ENCODE measurements at regions not wholly inside any gene's neighbourhood (a gene's known extent, or its start where the extent isn't known, plus 50 kb on each side); places are given as distances from the start of the nearest gene placed in this dataset.

DNA sequence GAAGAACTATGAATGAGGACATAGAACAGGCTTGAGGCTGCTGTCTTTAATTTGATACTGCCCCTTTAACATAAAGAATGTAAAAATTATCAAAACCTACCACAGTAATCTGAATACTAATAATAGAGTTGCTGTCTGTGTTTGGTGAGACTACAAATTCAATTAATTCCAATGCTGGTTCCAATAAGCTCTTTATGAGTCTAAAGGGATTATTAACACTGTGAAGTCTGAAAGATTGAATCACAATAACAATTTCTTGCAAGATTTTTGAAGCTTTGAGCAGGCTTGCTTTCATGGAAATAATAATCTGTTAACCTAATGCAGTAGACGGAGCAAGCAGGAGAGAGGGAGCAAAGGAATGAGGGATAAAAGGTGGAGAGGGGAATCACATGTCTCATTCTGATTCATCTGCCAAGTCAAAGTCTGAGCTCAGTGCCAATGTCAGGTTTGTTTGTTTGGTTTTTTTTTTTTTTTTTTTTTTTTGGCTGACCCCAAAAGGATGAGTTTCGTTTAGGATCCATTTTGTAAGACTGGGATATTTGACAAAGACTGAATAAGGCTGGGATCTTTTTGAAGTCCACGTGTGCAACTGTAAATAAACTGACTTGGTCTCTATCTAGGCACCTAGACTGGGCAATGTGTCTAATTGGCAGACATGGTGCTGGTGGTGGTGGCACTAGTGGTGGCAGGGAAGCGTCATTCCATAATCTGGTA is 211.6 kb downstream of the RNF144B start:
- TF ChIP-seq POLR2A (IDR thresholded peaks at IDR 0.05) (no peak), POLR2AphosphoS5 (IDR thresholded peaks at IDR 0.05) (no peak), EP300 (IDR thresholded peaks at IDR 0.05) (no peak)
- TF ChIP-seq, protein P1, sequence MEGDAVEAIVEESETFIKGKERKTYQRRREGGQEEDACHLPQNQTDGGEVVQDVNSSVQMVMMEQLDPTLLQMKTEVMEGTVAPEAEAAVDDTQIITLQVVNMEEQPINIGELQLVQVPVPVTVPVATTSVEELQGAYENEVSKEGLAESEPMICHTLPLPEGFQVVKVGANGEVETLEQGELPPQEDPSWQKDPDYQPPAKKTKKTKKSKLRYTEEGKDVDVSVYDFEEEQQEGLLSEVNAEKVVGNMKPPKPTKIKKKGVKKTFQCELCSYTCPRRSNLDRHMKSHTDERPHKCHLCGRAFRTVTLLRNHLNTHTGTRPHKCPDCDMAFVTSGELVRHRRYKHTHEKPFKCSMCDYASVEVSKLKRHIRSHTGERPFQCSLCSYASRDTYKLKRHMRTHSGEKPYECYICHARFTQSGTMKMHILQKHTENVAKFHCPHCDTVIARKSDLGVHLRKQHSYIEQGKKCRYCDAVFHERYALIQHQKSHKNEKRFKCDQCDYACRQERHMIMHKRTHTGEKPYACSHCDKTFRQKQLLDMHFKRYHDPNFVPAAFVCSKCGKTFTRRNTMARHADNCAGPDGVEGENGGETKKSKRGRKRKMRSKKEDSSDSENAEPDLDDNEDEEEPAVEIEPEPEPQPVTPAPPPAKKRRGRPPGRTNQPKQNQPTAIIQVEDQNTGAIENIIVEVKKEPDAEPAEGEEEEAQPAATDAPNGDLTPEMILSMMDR (IDR thresholded peaks at IDR 0.05) = no peak
